HG02884 (cell line): ENCODE measurements at regions not wholly inside any gene's neighbourhood (a gene's known extent, or its start where the extent isn't known, plus 50 kb on each side); places are given as distances from the start of the nearest gene placed in this dataset.

ENCODE experiments used
- ATAC-seq: cut with Tn5 transposase; IDR thresholded peaks from one replicate; pipeline ENCODE4 v1.9.1; 2021; ENCODE audit warnings: mild to moderate bottlenecking, moderate library complexity; ENCODE audit not compliant: unreplicated experiment

GRCh38 chr4:183846951-183847350 lies 58.2 kb upstream of the STOX2 start:
- no peak for ATAC-seq

- no peak for ATAC-seq
Measured at GRCh38 chr4:183848805-183849204, 56.3 kb upstream of the STOX2 start.

- no peak for ATAC-seq
Measured at GRCh38 chr4:183852910-183853547, 52.1 kb upstream of the STOX2 start.

- no peak for ATAC-seq
Measured at GRCh38 chr4:183853548-183853940, 51.6 kb upstream of the STOX2 start.
